Midbrain (tissue), 1 donor: ENCODE measurements at regions not wholly inside any gene's neighbourhood (a gene's known extent, or its start where the extent isn't known, plus 50 kb on each side); places are given as distances from the start of the nearest gene placed in this dataset.

Source experiments
- DNase-seq: peaks from one replicate; lab custom pipeline; 2025; lab: John Stamatoyannopoulos, UW

GRCh38 chr7:42858570-42858969 is 53.3 kb downstream of the C7orf25 start:
- DNase-seq, result no peak

- no peak for DNase-seq
These were observed 55.3 kb downstream of the C7orf25 start for GRCh38 chr7:42856605-42856987.

- no peak for DNase-seq
These were observed 57.2 kb downstream of the C7orf25 start for GRCh38 chr7:42854571-42855118.

GRCh38 chr7:42852531-42852930 is 59.3 kb downstream of the C7orf25 start:
- no peak for DNase-seq

- peak; percentile 38 for DNase-seq
These were observed 68.6 kb downstream of the C7orf25 start for GRCh38 chr7:42843205-42843800.

GRCh38 chr7:42834676-42835075 is 77.2 kb downstream of the C7orf25 start:
- no peak for DNase-seq

- no peak for DNase-seq
These were observed 78.5 kb downstream of the C7orf25 start for GRCh38 chr7:42833411-42833810.

- no peak for DNase-seq
These were observed 79.2 kb downstream of the C7orf25 start for GRCh38 chr7:42832667-42833066.

- peak; percentile 62 for DNase-seq
These were observed 80.0 kb downstream of the C7orf25 start for GRCh38 chr7:42831718-42832522.

- no peak for DNase-seq
These were observed 80.7 kb downstream of the C7orf25 start for GRCh38 chr7:42831006-42831717.

- no peak for DNase-seq
These were observed 99.1 kb downstream of the C7orf25 start for GRCh38 chr7:42812779-42813178.

GRCh38 chr7:42805601-42806000 is 106.3 kb downstream of the C7orf25 start:
- no peak for DNase-seq

GRCh38 chr7:42794673-42795072 is 117.2 kb downstream of the C7orf25 start:
- DNase-seq, result no peak

- DNase-seq, result no peak
These were observed 119.0 kb downstream of the C7orf25 start for GRCh38 chr7:42792841-42793240.

GRCh38 chr7:42790196-42790595 is 121.7 kb downstream of the C7orf25 start:
- no peak for DNase-seq

GRCh38 chr7:42774436-42774835 is 137.4 kb downstream of the C7orf25 start:
- no peak for DNase-seq

GRCh38 chr7:42770114-42770513 is 141.8 kb downstream of the C7orf25 start:
- no peak for DNase-seq

- DNase-seq, result no peak
These were observed 143.8 kb downstream of the C7orf25 start for GRCh38 chr7:42768045-42768444.

GRCh38 chr7:42766782-42767423 is 145.0 kb downstream of the C7orf25 start:
- no peak for DNase-seq

- no peak for DNase-seq
These were observed 145.9 kb downstream of the C7orf25 start for GRCh38 chr7:42765931-42766330.

GRCh38 chr7:42763137-42763551 is 148.7 kb downstream of the C7orf25 start:
- DNase-seq, result no peak

GRCh38 chr7:42761486-42761885 is 150.4 kb downstream of the C7orf25 start:
- DNase-seq, result no peak
